Large intestine (tissue), 3 donors: ENCODE measurements at regions not wholly inside any gene's neighbourhood (a gene's known extent, or its start where the extent isn't known, plus 50 kb on each side); places are given as distances from the start of the nearest gene placed in this dataset.

Experiments used
- DNase-seq, 2 donors: peaks; one replicate each; pipeline versions ENCODE4 v3.0.0 to v3.0.0-alpha.2; 2013
- H3K27ac ChIP-seq: one replicate; pipeline ENCODE4 v1.5.1; 2013; ENCODE audit warnings: low read length
- H3K27me3 ChIP-seq: 2 replicates; pipeline ENCODE4 v1.6.1; 2013; ENCODE audit warnings: low read length; ENCODE audit not compliant: control insufficient read depth, insufficient read depth
- H3K36me3 ChIP-seq: 2 replicates; pipeline ENCODE4 v1.6.1; 2013; ENCODE audit warnings: low read length; ENCODE audit not compliant: control insufficient read depth, insufficient read depth
- H3K4me1 ChIP-seq: one replicate; pipeline ENCODE4 v1.6.1; 2013; ENCODE audit warnings: low read length; ENCODE audit not compliant: control insufficient read depth, insufficient read depth
- H3K4me3 ChIP-seq: one replicate; pipeline ENCODE4 v1.5.1; 2013; ENCODE audit warnings: low read length
- H3K9me3 ChIP-seq: one replicate; pipeline ENCODE4 v1.6.1; 2013; ENCODE audit warnings: mild to moderate bottlenecking, low read depth, low read length, moderate library complexity; ENCODE audit not compliant: control insufficient read depth
- WGBS: methylation state at CpG from one replicate; pipeline ENCODE4 v1.1.5; 2013; ENCODE audit warnings: low lambda C conversion rate; ENCODE audit not compliant: insufficient coverage; 5-methylcytosine and 5-hydroxymethylcytosine counted together

- DNase-seq, result no peak
- peaks cover 5% of the 10 kb centered on the region for H3K4me1 ChIP-seq
- H3K27ac ChIP-seq, result no peak overlapping the region
- no CpG with 5 or more reads among the region's 4 CpGs for WGBS
- H3K27me3 ChIP-seq, result peaks cover 6% of the 10 kb centered on the region
- no peaks in the 10 kb centered on the region for H3K9me3 ChIP-seq
- H3K36me3 ChIP-seq, result no peaks in the 10 kb centered on the region
- no peak overlapping the region for H3K4me3 ChIP-seq
These were observed 115.5 kb downstream of the PAPOLA start for GRCh38 chr14:96617635-96618034.

- H3K4me1 ChIP-seq, result no peaks in the 10 kb centered on the region
- H3K4me3 ChIP-seq, result no peak overlapping the region
- H3K36me3 ChIP-seq, result no peaks in the 10 kb centered on the region
- H3K27ac ChIP-seq, result no peak overlapping the region
- no peaks in the 10 kb centered on the region for H3K9me3 ChIP-seq
- DNase-seq, result no peak
- WGBS, result no CpG with 5 or more reads among the region's 8 CpGs
- peaks cover 13% of the 10 kb centered on the region for H3K27me3 ChIP-seq
These were observed 120.7 kb downstream of the PAPOLA start for GRCh38 chr14:96622926-96623325.

- no peaks in the 10 kb centered on the region for H3K4me1 ChIP-seq
- no peak overlapping the region for H3K27ac ChIP-seq
- 93% methylated on average over 3 of the region's 34 CpGs for WGBS
- peaks cover 16% of the 10 kb centered on the region for H3K27me3 ChIP-seq
- DNase-seq, result no peak
- H3K36me3 ChIP-seq, result no peaks in the 10 kb centered on the region
- H3K9me3 ChIP-seq, result no peaks in the 10 kb centered on the region
- H3K4me3 ChIP-seq, result no peak overlapping the region
These were observed 121.7 kb downstream of the PAPOLA start for GRCh38 chr14:96623676-96624484.

- Histone ChIP-seq H3K36me3 (no peaks in the 10 kb centered on the region), H3K4me3 (no peak overlapping the region), H3K27me3 (peaks cover 16% of the 10 kb centered on the region), H3K4me1 (no peaks in the 10 kb centered on the region), H3K9me3 (no peaks in the 10 kb centered on the region), H3K27ac (no peak overlapping the region)
- WGBS, result no CpG with 5 or more reads among the region's 37 CpGs
- no peak for DNase-seq
These were observed 122.7 kb downstream of the PAPOLA start for GRCh38 chr14:96624661-96625425.

- Histone ChIP-seq H3K9me3 (peaks cover 2% of the 10 kb centered on the region), H3K36me3 (no peaks in the 10 kb centered on the region), H3K27ac (no peak overlapping the region), H3K4me3 (no peak overlapping the region), H3K4me1 (no peaks in the 10 kb centered on the region), H3K27me3 (peaks cover 16% of the 10 kb centered on the region)
- no peak for DNase-seq
- WGBS, result 92% methylated on average over 2 of the region's 22 CpGs
These were observed 123.3 kb downstream of the PAPOLA start for GRCh38 chr14:96625426-96625985.

- no peak for DNase-seq
- H3K9me3 ChIP-seq, result peaks cover 2% of the 10 kb centered on the region
- WGBS, result 58% methylated on average over 2 of the region's 16 CpGs
- H3K36me3 ChIP-seq, result no peaks in the 10 kb centered on the region
- H3K4me3 ChIP-seq, result no peak overlapping the region
- no peaks in the 10 kb centered on the region for H3K4me1 ChIP-seq
- no peak overlapping the region for H3K27ac ChIP-seq
- peaks cover 16% of the 10 kb centered on the region for H3K27me3 ChIP-seq
These were observed 124.1 kb downstream of the PAPOLA start for GRCh38 chr14:96626121-96626768.

GRCh38 chr14:96626916-96627315 is 124.7 kb downstream of the PAPOLA start:
- no peak overlapping the region for H3K4me3 ChIP-seq
- DNase-seq, result no peak
- H3K9me3 ChIP-seq, result peaks cover 2% of the 10 kb centered on the region
- H3K27ac ChIP-seq, result no peak overlapping the region
- H3K4me1 ChIP-seq, result no peaks in the 10 kb centered on the region
- H3K27me3 ChIP-seq, result peaks cover 12% of the 10 kb centered on the region
- no CpG with 5 or more reads among the region's 14 CpGs for WGBS
- no peaks in the 10 kb centered on the region for H3K36me3 ChIP-seq

GRCh38 chr14:96627386-96627785 is 125.2 kb downstream of the PAPOLA start:
- H3K36me3 ChIP-seq, result no peaks in the 10 kb centered on the region
- no peak overlapping the region for H3K27ac ChIP-seq
- H3K4me3 ChIP-seq, result no peak overlapping the region
- 60% methylated on average over 4 of the region's 4 CpGs for WGBS
- peaks cover 2% of the 10 kb centered on the region for H3K9me3 ChIP-seq
- DNase-seq, result no peak
- no peaks in the 10 kb centered on the region for H3K4me1 ChIP-seq
- peaks cover 12% of the 10 kb centered on the region for H3K27me3 ChIP-seq

GRCh38 chr14:96627811-96628775 is 125.9 kb downstream of the PAPOLA start:
- WGBS, result no CpG with 5 or more reads among the region's 10 CpGs
- Histone ChIP-seq H3K4me3 (no peak overlapping the region), H3K36me3 (no peaks in the 10 kb centered on the region), H3K9me3 (peaks cover 2% of the 10 kb centered on the region), H3K27ac (no peak overlapping the region), H3K4me1 (no peaks in the 10 kb centered on the region), H3K27me3 (peaks cover 12% of the 10 kb centered on the region)
- DNase-seq, result no peak
